Common myeloid progenitor, CD34-positive (primary cell): ENCODE measurements at regions not wholly inside any gene's neighbourhood (a gene's known extent, or its start where the extent isn't known, plus 50 kb on each side); places are given as distances from the start of the nearest gene placed in this dataset.

Source experiments
- CTCF ChIA-PET: fragments of 350-600 bp; sonication (Branson Sonifier 250); formaldehyde crosslinking; loops from one replicate; lab custom pipeline; 2021; ENCODE audit warnings: antibody characterized with exemption; lab: Charles Lee
- POLR2A ChIA-PET: fragments of 350-600 bp; sonication (Branson Sonifier 250); formaldehyde crosslinking; loops from one replicate; lab custom pipeline; 2021; ENCODE audit warnings: antibody characterized with exemption; lab: Charles Lee
- DNase-seq, 3 donors: peaks; one replicate each; pipeline versions ENCODE4 v3.0.0 to v3.0.0-alpha.2; 2013
- H3K27ac ChIP-seq, 2 experiments: 1 replicate in 1 of 2; 2 replicates in 1 of 2; pipeline ENCODE4 v1.7.0; 2013; ENCODE audit warnings: inconsistent platforms in 2 of 2, low read length in 2 of 2, mild to moderate bottlenecking in 2 of 2, low read depth in 1 of 2, moderate library complexity in 1 of 2; ENCODE audit not compliant: severe bottlenecking in 2 of 2, insufficient read depth in 1 of 2, poor library complexity in 1 of 2
- H3K27me3 ChIP-seq, 5 experiments: replicated peaks in 2 of 5; 1 replicate in 3 of 5; 2 replicates in 2 of 5; pipeline versions ENCODE4 v1.6.1 to v1.7.0; 2013; ENCODE audit warnings: low read length in 4 of 5, mild to moderate bottlenecking in 2 of 5, moderate library complexity in 2 of 5, inconsistent platforms in 1 of 5; ENCODE audit not compliant: insufficient read depth in 5 of 5, control insufficient read depth in 4 of 5
- H3K36me3 ChIP-seq, 4 experiments: 1 replicate in 2 of 4; 2 replicates in 2 of 4; pipeline versions ENCODE4 v1.6.1 to v1.7.0; 2013; ENCODE audit warnings: low read length in 3 of 4, control low read depth in 1 of 4, mild to moderate bottlenecking in 1 of 4; ENCODE audit not compliant: control insufficient read depth in 4 of 4, insufficient read depth in 4 of 4
- H3K4me1 ChIP-seq, 4 experiments: 1 replicate in 3 of 4; 2 replicates in 1 of 4; pipeline versions ENCODE4 v1.6.1 to v1.7.1; 2013; ENCODE audit warnings: low read length in 3 of 4, mild to moderate bottlenecking in 3 of 4, control low read depth in 1 of 4, inconsistent platforms in 1 of 4, moderate library complexity in 1 of 4; ENCODE audit not compliant: control insufficient read depth in 4 of 4, insufficient read depth in 4 of 4; ENCODE audit errors: control extremely low read depth in 1 of 4
- H3K4me3 ChIP-seq, 7 experiments: 1 replicate in 4 of 7; 2 replicates in 3 of 7; pipeline versions ENCODE4 v1.5.1 to v1.7.0; 2013; ENCODE audit warnings: mild to moderate bottlenecking in 7 of 7, low read length in 6 of 7, moderate library complexity in 6 of 7, inconsistent platforms in 2 of 7, low read depth in 2 of 7, control low read depth in 1 of 7; ENCODE audit not compliant: insufficient read depth in 4 of 7, control insufficient read depth in 1 of 7; ENCODE audit errors: extremely low read depth in 1 of 7
- H3K9me3 ChIP-seq, 5 experiments: 1 replicate in 4 of 5; 2 replicates in 1 of 5; pipeline versions ENCODE4 v1.6.1 to v1.7.1; 2013; ENCODE audit warnings: low read length in 4 of 5, mild to moderate bottlenecking in 2 of 5, inconsistent platforms in 1 of 5, low read depth in 1 of 5, moderate library complexity in 1 of 5; ENCODE audit not compliant: control insufficient read depth in 4 of 5, insufficient read depth in 2 of 5; ENCODE audit errors: control extremely low read depth in 1 of 5
- WGBS: methylation state at CpG from one replicate; pipeline ENCODE4 v1.1.5; 2013; ENCODE audit not compliant: insufficient coverage; 5-methylcytosine and 5-hydroxymethylcytosine counted together

GRCh38 chr4:41331224-41331623, 74.5 kb downstream of the UCHL1 start:
- CTCF ChIA-PET, result no interaction called here
- H3K4me1 ChIP-seq, result no peaks in the 10 kb centered on the region
- no peaks in the 10 kb centered on the region for H3K27me3 ChIP-seq
- POLR2A ChIA-PET, result no interaction called here
- WGBS, result no CpG with 5 or more reads among the region's 2 CpGs
- H3K36me3 ChIP-seq, result no peaks in the 10 kb centered on the region
- H3K27ac ChIP-seq, result no peak overlapping the region
- no peak overlapping the region for H3K4me3 ChIP-seq
- no peak for DNase-seq
- no peaks in the 10 kb centered on the region for H3K9me3 ChIP-seq

GRCh38 chr4:41332510-41333054, 75.9 kb downstream of the UCHL1 start:
- no peak for DNase-seq
- H3K9me3 ChIP-seq, result no peaks in the 10 kb centered on the region
- 94% methylated on average over 2 of the region's 3 CpGs for WGBS
- H3K4me1 ChIP-seq, result no peaks in the 10 kb centered on the region
- POLR2A ChIA-PET, result no interaction called here
- CTCF ChIA-PET, result no interaction called here
- H3K4me3 ChIP-seq, result no peak overlapping the region
- no peaks in the 10 kb centered on the region for H3K27me3 ChIP-seq
- H3K36me3 ChIP-seq, result no peaks in the 10 kb centered on the region
- H3K27ac ChIP-seq, result no peak overlapping the region

- Histone ChIP-seq H3K36me3 (no peaks in the 10 kb centered on the region), H3K4me1 (no peaks in the 10 kb centered on the region), H3K27me3 (no peaks in the 10 kb centered on the region), H3K27ac (no peak overlapping the region), H3K4me3 (no peak overlapping the region), H3K9me3 (no peaks in the 10 kb centered on the region)
- POLR2A ChIA-PET, result no interaction called here
- DNase-seq, result no peak
- CTCF ChIA-PET, result no interaction called here
- 100% methylated on average over 2 of the region's 2 CpGs for WGBS
These were observed 77.5 kb downstream of the UCHL1 start for GRCh38 chr4:41334182-41334581.

GRCh38 chr4:41339812-41340809, 83.4 kb downstream of the UCHL1 start:
- POLR2A ChIA-PET, result no interaction called here
- Histone ChIP-seq H3K36me3 (no peaks in the 10 kb centered on the region), H3K4me1 (peaks cover 0 to 7% (median 0%) of the 10 kb centered on the region in 4 experiments), H3K27me3 (no peaks in the 10 kb centered on the region), H3K9me3 (peaks cover 0 to 2% (median 0%) of the 10 kb centered on the region in 5 experiments), H3K27ac (no peak overlapping the region), H3K4me3 (no peak overlapping the region)
- 89% methylated on average over 7 of the region's 10 CpGs for WGBS
- CTCF ChIA-PET, result interaction anchor here (0.7 to 2.9 kb wide), 11 partner anchors 14 to 1350 kb away, joined by 3 to 15 read pairs (median 5); no protein-coding TSS in a partner anchor
- DNase-seq, result peak; percentile 71 to 81 (median 81)

- WGBS, result 81% methylated on average over 2 of the region's 3 CpGs
- POLR2A ChIA-PET, result no interaction called here
- Histone ChIP-seq H3K27ac (no peak overlapping the region), H3K4me1 (peaks cover 0 to 6% (median 0%) of the 10 kb centered on the region in 4 experiments), H3K4me3 (no peak overlapping the region), H3K36me3 (no peaks in the 10 kb centered on the region), H3K27me3 (no peaks in the 10 kb centered on the region), H3K9me3 (peaks cover 0 to 4% (median 0%) of the 10 kb centered on the region in 5 experiments)
- no peak for DNase-seq
- CTCF ChIA-PET, result interaction anchor here (0.7 kb wide), 1 partner anchor 21 kb away, joined by 3 read pairs; no protein-coding TSS in a partner anchor
These were observed 89.8 kb downstream of the UCHL1 start for GRCh38 chr4:41346306-41347061.

GRCh38 chr4:41349021-41349420, 92.3 kb downstream of the UCHL1 start:
- H3K4me3 ChIP-seq, result no peak overlapping the region
- peaks cover 0 to 6% (median 0%) of the 10 kb centered on the region in 4 experiments for H3K4me1 ChIP-seq
- H3K9me3 ChIP-seq, result peaks cover 0 to 2% (median 0%) of the 10 kb centered on the region in 5 experiments
- DNase-seq, result no peak
- ChIA-PET CTCF (no interaction called here), POLR2A (no interaction called here)
- H3K36me3 ChIP-seq, result no peaks in the 10 kb centered on the region
- no peak overlapping the region for H3K27ac ChIP-seq
- H3K27me3 ChIP-seq, result no peaks in the 10 kb centered on the region
